ENCODE measurements at regions not wholly inside any gene's neighbourhood (a gene's known extent, or its start where the extent isn't known, plus 50 kb on each side); places are given as distances from the start of the nearest gene placed in this dataset.

GRCh38 chr3:73243740-73244139 lies 182.3 kb downstream of the EBLN2 start (continued):
- TF ChIP-seq, protein P1, sequence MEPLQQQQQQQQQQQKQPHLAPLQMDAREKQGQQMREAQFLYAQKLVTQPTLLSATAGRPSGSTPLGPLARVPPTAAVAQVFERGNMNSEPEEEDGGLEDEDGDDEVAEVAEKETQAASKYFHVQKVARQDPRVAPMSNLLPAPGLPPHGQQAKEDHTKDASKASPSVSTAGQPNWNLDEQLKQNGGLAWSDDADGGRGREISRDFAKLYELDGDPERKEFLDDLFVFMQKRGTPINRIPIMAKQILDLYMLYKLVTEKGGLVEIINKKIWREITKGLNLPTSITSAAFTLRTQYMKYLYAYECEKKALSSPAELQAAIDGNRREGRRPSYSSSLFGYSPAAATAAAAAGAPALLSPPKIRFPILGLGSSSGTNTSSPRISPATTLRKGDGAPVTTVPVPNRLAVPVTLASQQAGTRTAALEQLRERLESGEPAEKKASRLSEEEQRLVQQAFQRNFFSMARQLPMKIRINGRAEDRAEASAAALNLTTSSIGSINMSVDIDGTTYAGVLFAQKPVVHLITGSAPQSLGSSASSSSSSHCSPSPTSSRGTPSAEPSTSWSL (CRISPR knock-in tag; IDR thresholded peaks at IDR 0.05; ENCODE audit: borderline replicate concordance): no peak

- no peaks in the 10 kb centered on the region for H3K9me3 ChIP-seq (replicated peaks; ENCODE audit: control insufficient read depth, insufficient read depth, low read depth, low read length)
- 0% methylated on average over 1 of the region's 1 CpG for WGBS (ENCODE audit: insufficient coverage, low coverage, missing lambda C conversion rate)
- no peaks in the 10 kb centered on the region for H3K27me3 ChIP-seq (ENCODE audit: control insufficient read depth in 2 of 2, insufficient read depth in 2 of 2, low read length in 2 of 2)
- no peak for ATAC-seq
- ChIA-PET POLR2A (no interaction called here), CTCF (ENCODE audit: low intra/inter-chr PET ratio) (no interaction called here)
- H4K20me1 ChIP-seq (replicated peaks; ENCODE audit: control insufficient read depth, insufficient read depth, low read length): no peaks in the 10 kb centered on the region
- TF ChIP-seq USF2 (CRISPR knock-in tag; IDR thresholded peaks at IDR 0.05) (0 out of 2 replicates have a peak, but pooled peaks have one; percentile 16), NCOR1 (IDR thresholded peaks at IDR 0.05) (no peak), PPARD (CRISPR knock-in tag; IDR thresholded peaks at IDR 0.05) (no peak), DNMT1 (IDR thresholded peaks at IDR 0.05) (no peak), MCM2 (IDR thresholded peaks at IDR 0.05; ENCODE audit: low read depth) (no peak), FOXO4 (CRISPR knock-in tag; IDR thresholded peaks at IDR 0.05) (no peak)
- FAIRE-seq: no peak
- no peaks in the 10 kb centered on the region for H3K9me1 ChIP-seq (ENCODE audit: control insufficient read depth, insufficient read depth, low read length)
- H3K4me1 ChIP-seq (replicated peaks in 1 of 2; ENCODE audit: control insufficient read depth in 2 of 2, insufficient read depth in 2 of 2, low read length in 2 of 2): no peaks in the 10 kb centered on the region
- no peak overlapping the region for H3K9ac ChIP-seq (ENCODE audit: insufficient read depth in 1 of 2, low read depth in 2 of 2, low read length in 2 of 2)
- in situ Hi-C loops (cut with MboI): no loop called here
- no peaks in the 10 kb centered on the region for H3K36me3 ChIP-seq (ENCODE audit: control insufficient read depth, insufficient read depth, low read length)
- no peak overlapping the region for H3K27ac ChIP-seq (ENCODE audit: extremely low read depth, low read depth, low read length)
- intact Hi-C loops (cut with micrococcal nuclease): no loop called here
- no peak for DNase-seq (ENCODE audit: extremely low read depth in 1 of 4, low spot score in 3 of 4)
- no peak overlapping the region for H3K4me2 ChIP-seq (ENCODE audit: insufficient read depth, low read length)
- no TSS peak for BruUV-seq (replicated peaks)
- no peak overlapping the region for H2AFZ ChIP-seq (ENCODE audit: low read depth, low read length)
- H3K4me3 ChIP-seq: no peak overlapping the region
- H3K79me2 ChIP-seq (ENCODE audit: control insufficient read depth, insufficient read depth, low read length): no peaks in the 10 kb centered on the region
Measured at GRCh38 chr3:73245459-73245858, 184.0 kb downstream of the EBLN2 start.

Data from K562 (cell line).